ENCODE measurements at regions not wholly inside any gene's neighbourhood (a gene's known extent, or its start where the extent isn't known, plus 50 kb on each side); places are given as distances from the start of the nearest gene placed in this dataset.
A peak's percentile ranks its signal among the peaks of the same experiment; 100 is the strongest.
"Not testable (repeated sequence)": the region's sequence is repeated elsewhere in the genome, so short reads cannot be mapped to it uniquely, and the experiment has no call there.

GRCh38 chr3:75327453-75327852 lies 336.7 kb upstream of the FRG2C start:
- Histone ChIP-seq H3K36me3 (ENCODE audit: control insufficient read depth, insufficient read depth, low read length) (no peaks in the 10 kb centered on the region), H3K4me3 (ENCODE audit: low read depth, low read length) (no peak overlapping the region), H3K9me3 (ENCODE audit: control insufficient read depth in 2 of 2, low read length in 2 of 2) (no peaks in the 10 kb centered on the region), H3K4me1 (ENCODE audit: control insufficient read depth, insufficient read depth, low read length, poor library complexity, severe bottlenecking) (no peaks in the 10 kb centered on the region), H3K27me3 (ENCODE audit: control insufficient read depth, insufficient read depth, low read length) (no peaks in the 10 kb centered on the region), H3K27ac (ENCODE audit: insufficient read depth, low read length, poor library complexity, severe bottlenecking) (no peak overlapping the region)
- Mint-ChIP-seq H3K4me1 (no peaks in the 10 kb centered on the region), H3K27ac (no peak overlapping the region), H3K27me3 (no peaks in the 10 kb centered on the region), H3K36me3 (no peaks in the 10 kb centered on the region), H3K9me3 (peaks cover 0 to 2% (median 0%) of the 10 kb centered on the region in 7 donors), H3K4me3 (peak overlapping the region in 1 of 4 donors; percentile 73)
- ATAC-seq (ENCODE audit: low read depth in 2 of 2) (no peak), DNase-seq (no peak)

- DNase-seq (no peak), ATAC-seq (ENCODE audit: low read depth in 2 of 2) (no peak)
- H3K9me3 ChIP-seq (ENCODE audit: control insufficient read depth in 2 of 2, low read length in 2 of 2) = no peaks in the 10 kb centered on the region
- H3K27me3 Mint-ChIP-seq = no peaks in the 10 kb centered on the region
- H3K27ac ChIP-seq (ENCODE audit: insufficient read depth, low read length, poor library complexity, severe bottlenecking) = no peak overlapping the region
- H3K4me3 ChIP-seq (ENCODE audit: low read depth, low read length) = no peak overlapping the region
- no peaks in the 10 kb centered on the region for H3K9me3 Mint-ChIP-seq
- no peak overlapping the region for H3K4me3 Mint-ChIP-seq
- H3K36me3 Mint-ChIP-seq = no peaks in the 10 kb centered on the region
- no peaks in the 10 kb centered on the region for H3K27me3 ChIP-seq (ENCODE audit: control insufficient read depth, insufficient read depth, low read length)
- H3K4me1 Mint-ChIP-seq = no peaks in the 10 kb centered on the region
- no peaks in the 10 kb centered on the region for H3K4me1 ChIP-seq (ENCODE audit: control insufficient read depth, insufficient read depth, low read length, poor library complexity, severe bottlenecking)
- no peak overlapping the region for H3K27ac Mint-ChIP-seq
- H3K36me3 ChIP-seq (ENCODE audit: control insufficient read depth, insufficient read depth, low read length) = no peaks in the 10 kb centered on the region
These were observed 334.5 kb upstream of the FRG2C start for GRCh38 chr3:75329476-75330097.

DNA sequence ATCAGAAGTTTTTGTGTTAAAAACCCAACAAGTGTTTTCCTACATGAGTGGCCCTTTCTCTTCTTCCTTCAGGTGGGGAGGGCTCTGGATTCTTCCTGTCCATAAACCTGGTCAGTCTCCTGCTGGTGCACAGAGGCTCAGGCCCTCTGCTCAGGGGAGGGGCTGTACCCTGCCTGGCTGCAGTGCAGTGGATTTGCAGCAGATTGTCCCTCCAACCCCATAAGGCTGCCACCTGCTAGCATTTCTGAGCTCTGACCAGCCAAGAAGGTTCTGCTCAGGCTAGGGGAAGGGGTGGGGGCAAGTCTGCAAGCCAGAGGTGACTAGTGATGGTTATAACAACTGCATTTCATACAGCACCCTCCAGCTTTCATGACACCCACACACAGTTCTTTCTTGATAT lies 333.7 kb upstream of the FRG2C start:
- not testable (repeated sequence) for ATAC-seq (ENCODE audit: low read depth in 2 of 2); H3K4me1 Mint-ChIP-seq; H3K9me3 ChIP-seq (ENCODE audit: control insufficient read depth in 2 of 2, low read length in 2 of 2); DNase-seq; H3K27ac ChIP-seq (ENCODE audit: insufficient read depth, low read length, poor library complexity, severe bottlenecking); H3K36me3 ChIP-seq (ENCODE audit: control insufficient read depth, insufficient read depth, low read length); H3K9me3 Mint-ChIP-seq; H3K4me1 ChIP-seq (ENCODE audit: control insufficient read depth, insufficient read depth, low read length, poor library complexity, severe bottlenecking); H3K27ac Mint-ChIP-seq; H3K36me3 Mint-ChIP-seq; H3K4me3 Mint-ChIP-seq; H3K27me3 Mint-ChIP-seq; H3K27me3 ChIP-seq (ENCODE audit: control insufficient read depth, insufficient read depth, low read length); H3K4me3 ChIP-seq (ENCODE audit: low read depth, low read length)

DNA sequence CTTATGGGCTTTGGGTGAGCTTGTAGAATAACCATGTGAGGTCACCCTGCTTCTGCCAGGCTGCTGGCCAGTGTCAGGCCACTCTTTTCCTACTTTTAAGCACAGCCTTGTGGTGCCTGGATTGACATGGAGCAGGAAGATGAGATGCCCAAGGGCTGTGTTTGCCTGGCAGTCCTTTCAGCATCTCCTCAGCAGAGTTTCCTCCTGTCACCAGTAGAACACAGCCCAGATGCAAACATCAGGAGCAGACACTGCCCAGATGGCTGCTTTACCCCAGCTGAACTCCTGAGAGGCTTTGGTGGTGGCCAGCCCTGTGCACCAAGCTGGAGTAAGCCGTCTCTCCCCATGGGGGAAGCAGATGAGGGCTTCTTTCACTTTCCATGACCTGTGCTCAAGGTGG lies 332.0 kb upstream of the FRG2C start:
- H3K4me1 Mint-ChIP-seq; H3K36me3 Mint-ChIP-seq; H3K27me3 ChIP-seq (ENCODE audit: control insufficient read depth, insufficient read depth, low read length); H3K27ac Mint-ChIP-seq; H3K4me1 ChIP-seq (ENCODE audit: control insufficient read depth, insufficient read depth, low read length, poor library complexity, severe bottlenecking); H3K36me3 ChIP-seq (ENCODE audit: control insufficient read depth, insufficient read depth, low read length); H3K9me3 ChIP-seq (ENCODE audit: control insufficient read depth in 2 of 2, low read length in 2 of 2); H3K4me3 ChIP-seq (ENCODE audit: low read depth, low read length); H3K27ac ChIP-seq (ENCODE audit: insufficient read depth, low read length, poor library complexity, severe bottlenecking); DNase-seq; ATAC-seq (ENCODE audit: low read depth in 2 of 2); H3K27me3 Mint-ChIP-seq; H3K4me3 Mint-ChIP-seq; H3K9me3 Mint-ChIP-seq: not testable (repeated sequence)

DNA sequence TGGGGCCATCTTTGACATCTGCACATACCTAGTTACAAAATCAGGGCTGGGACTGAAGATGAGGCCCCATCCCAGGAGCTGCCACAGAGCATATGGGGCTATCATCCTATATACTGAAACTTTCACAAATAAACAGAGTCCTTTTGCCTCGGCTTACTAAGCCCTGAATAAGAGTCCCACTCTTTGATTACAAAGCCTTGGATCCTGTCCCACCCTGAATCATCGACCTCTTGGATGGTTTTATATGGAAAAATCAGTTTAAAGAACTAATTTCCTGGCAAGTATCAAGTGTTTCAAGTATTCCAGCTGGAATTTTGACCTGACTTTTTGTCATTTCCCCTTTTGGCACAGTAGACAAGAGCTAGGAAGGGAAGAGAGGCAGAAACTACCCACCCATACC lies 331.3 kb upstream of the FRG2C start:
- Histone ChIP-seq H3K27ac (ENCODE audit: insufficient read depth, low read length, poor library complexity, severe bottlenecking) (no peak overlapping the region), H3K9me3 (ENCODE audit: control insufficient read depth in 2 of 2, low read length in 2 of 2) (no peaks in the 10 kb centered on the region), H3K36me3 (ENCODE audit: control insufficient read depth, insufficient read depth, low read length) (no peaks in the 10 kb centered on the region), H3K27me3 (ENCODE audit: control insufficient read depth, insufficient read depth, low read length) (no peaks in the 10 kb centered on the region), H3K4me1 (ENCODE audit: control insufficient read depth, insufficient read depth, low read length, poor library complexity, severe bottlenecking) (no peaks in the 10 kb centered on the region), H3K4me3 (ENCODE audit: low read depth, low read length) (no peak overlapping the region)
- no peaks in the 10 kb centered on the region for H3K4me1 Mint-ChIP-seq
- H3K27ac Mint-ChIP-seq = no peak overlapping the region
- H3K9me3 Mint-ChIP-seq = no peaks in the 10 kb centered on the region
- DNase-seq (no peak), ATAC-seq (ENCODE audit: low read depth in 2 of 2) (no peak)
- H3K4me3 Mint-ChIP-seq = no peak overlapping the region
- no peaks in the 10 kb centered on the region for H3K36me3 Mint-ChIP-seq
- no peaks in the 10 kb centered on the region for H3K27me3 Mint-ChIP-seq

DNA sequence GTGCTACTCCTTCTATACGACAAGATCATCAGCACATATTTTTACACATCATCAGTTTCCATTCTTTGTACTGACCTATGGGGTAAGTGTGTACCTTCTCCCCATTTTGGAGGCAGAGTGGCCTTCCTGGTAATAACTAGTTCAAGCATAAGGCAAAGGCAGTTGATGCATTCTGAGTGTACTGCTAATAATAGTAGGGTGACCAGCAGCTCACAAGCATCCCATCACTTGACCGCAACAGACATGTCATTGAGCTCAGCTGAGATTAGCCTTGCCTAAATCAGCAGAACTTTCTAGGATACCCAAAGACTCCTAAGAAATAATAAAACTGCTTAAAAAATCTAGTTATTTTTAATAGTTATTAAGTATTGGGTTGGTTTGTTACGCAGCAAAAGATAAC lies 329.8 kb upstream of the FRG2C start:
- Histone ChIP-seq H3K4me3 (ENCODE audit: low read depth, low read length) (no peak overlapping the region), H3K36me3 (ENCODE audit: control insufficient read depth, insufficient read depth, low read length) (no peaks in the 10 kb centered on the region), H3K4me1 (ENCODE audit: control insufficient read depth, insufficient read depth, low read length, poor library complexity, severe bottlenecking) (no peaks in the 10 kb centered on the region), H3K9me3 (ENCODE audit: control insufficient read depth in 2 of 2, low read length in 2 of 2) (no peaks in the 10 kb centered on the region), H3K27ac (ENCODE audit: insufficient read depth, low read length, poor library complexity, severe bottlenecking) (no peak overlapping the region), H3K27me3 (ENCODE audit: control insufficient read depth, insufficient read depth, low read length) (no peaks in the 10 kb centered on the region)
- H3K27ac Mint-ChIP-seq = no peak overlapping the region
- no peak overlapping the region for H3K4me3 Mint-ChIP-seq
- DNase-seq (no peak), ATAC-seq (ENCODE audit: low read depth in 2 of 2) (no peak)
- no peaks in the 10 kb centered on the region for H3K36me3 Mint-ChIP-seq
- no peaks in the 10 kb centered on the region for H3K4me1 Mint-ChIP-seq
- no peaks in the 10 kb centered on the region for H3K27me3 Mint-ChIP-seq
- H3K9me3 Mint-ChIP-seq = no peaks in the 10 kb centered on the region

GRCh38 chr3:75337226-75337900 lies 326.8 kb upstream of the FRG2C start:
- H3K27me3 Mint-ChIP-seq = no peaks in the 10 kb centered on the region
- no peak overlapping the region for H3K4me3 ChIP-seq (ENCODE audit: low read depth, low read length)
- ATAC-seq (ENCODE audit: low read depth in 2 of 2) = no peak

GRCh38 chr3:75338342-75338741 lies 325.8 kb upstream of the FRG2C start:
- no peaks in the 10 kb centered on the region for H3K36me3 Mint-ChIP-seq

More at GRCh38 chr3:75337226-75337900, 326.8 kb upstream of the FRG2C start:
- Mint-ChIP-seq H3K4me1 (no peaks in the 10 kb centered on the region), H3K27ac (no peak overlapping the region), H3K9me3 (no peaks in the 10 kb centered on the region), H3K36me3 (no peaks in the 10 kb centered on the region), H3K4me3 (no peak overlapping the region)
- Histone ChIP-seq H3K4me1 (ENCODE audit: control insufficient read depth, insufficient read depth, low read length, poor library complexity, severe bottlenecking) (no peaks in the 10 kb centered on the region), H3K9me3 (ENCODE audit: control insufficient read depth in 2 of 2, low read length in 2 of 2) (no peaks in the 10 kb centered on the region), H3K27ac (ENCODE audit: insufficient read depth, low read length, poor library complexity, severe bottlenecking) (no peak overlapping the region), H3K36me3 (ENCODE audit: control insufficient read depth, insufficient read depth, low read length) (no peaks in the 10 kb centered on the region), H3K27me3 (ENCODE audit: control insufficient read depth, insufficient read depth, low read length) (no peaks in the 10 kb centered on the region)
- no peak for DNase-seq

More at GRCh38 chr3:75338342-75338741, 325.8 kb upstream of the FRG2C start:
- no peak overlapping the region for H3K4me3 ChIP-seq (ENCODE audit: low read depth, low read length)
- H3K9me3 ChIP-seq (ENCODE audit: control insufficient read depth in 2 of 2, low read length in 2 of 2) = no peaks in the 10 kb centered on the region
- ATAC-seq (ENCODE audit: low read depth in 2 of 2) (no peak), DNase-seq (no peak)
- H3K4me1 ChIP-seq (ENCODE audit: control insufficient read depth, insufficient read depth, low read length, poor library complexity, severe bottlenecking) = no peaks in the 10 kb centered on the region
- H3K36me3 ChIP-seq (ENCODE audit: control insufficient read depth, insufficient read depth, low read length) = no peaks in the 10 kb centered on the region
- no peak overlapping the region for H3K27ac ChIP-seq (ENCODE audit: insufficient read depth, low read length, poor library complexity, severe bottlenecking)
- H3K27me3 Mint-ChIP-seq = no peaks in the 10 kb centered on the region
- H3K4me1 Mint-ChIP-seq = no peaks in the 10 kb centered on the region
- H3K9me3 Mint-ChIP-seq = no peaks in the 10 kb centered on the region
- no peak overlapping the region for H3K27ac Mint-ChIP-seq
- no peaks in the 10 kb centered on the region for H3K27me3 ChIP-seq (ENCODE audit: control insufficient read depth, insufficient read depth, low read length)
- no peak overlapping the region for H3K4me3 Mint-ChIP-seq
